Stomach (tissue), 4 donors: ENCODE measurements at regions not wholly inside any gene's neighbourhood (a gene's known extent, or its start where the extent isn't known, plus 50 kb on each side); places are given as distances from the start of the nearest gene placed in this dataset.

Source experiments
- EP300 ChIP-seq: sonication (generic); formaldehyde crosslinking; IDR thresholded peaks from one replicate; pipeline ENCODE4 v1.6.1; 2017; ENCODE audit warnings: antibody characterized with exemption
- POLR2A ChIP-seq, 4 donors: fragments of 450-650 bp; IDR thresholded peaks; one replicate each; pipeline ENCODE4 v1.6.1; 2016; ENCODE audit warnings: antibody characterized with exemption in 4 of 4, control low read depth in 2 of 4, mild to moderate bottlenecking in 1 of 4, moderate library complexity in 1 of 4
- POLR2AphosphoS5 ChIP-seq, 3 donors: sonication (generic); formaldehyde crosslinking; IDR thresholded peaks; one replicate each; pipeline ENCODE4 v1.6.1; 2016; ENCODE audit warnings: antibody characterized with exemption in 3 of 3
- TF ChIP-seq, protein P1 (sequence below), 7 experiments: fragments of 450-650 bp in 4 of 7; fragments of 200-600 bp in 3 of 7; sonication (generic) in 3 of 7; IDR thresholded peaks; one replicate each; pipeline ENCODE4 v1.5.1; 2016 to 2019; ENCODE audit warnings: antibody characterized with exemption in 7 of 7, control low read depth in 2 of 7, mild to moderate bottlenecking in 1 of 7

DNA sequence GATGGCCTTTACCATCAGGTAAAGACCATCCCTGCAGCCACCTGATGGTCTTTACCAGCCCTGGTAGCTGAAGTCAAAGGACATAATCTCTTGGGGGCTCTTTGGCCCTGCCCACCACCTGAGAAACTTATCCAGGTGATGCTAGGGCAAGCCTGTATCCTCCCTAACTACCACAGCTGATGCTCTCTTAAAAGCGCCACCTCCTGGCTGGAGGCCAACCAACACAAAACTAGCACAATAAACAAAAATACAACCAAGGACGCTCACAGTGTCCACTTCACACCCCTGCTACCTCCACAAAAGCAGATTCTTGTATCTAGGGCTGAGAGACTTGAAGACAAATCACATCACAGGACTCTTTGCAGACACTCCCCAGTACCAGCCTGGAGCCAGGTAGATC is 357.1 kb upstream of the POU3F1 start:
- TF ChIP-seq POLR2A (IDR thresholded peaks at IDR 0.05): no peak
- TF ChIP-seq, protein P1, sequence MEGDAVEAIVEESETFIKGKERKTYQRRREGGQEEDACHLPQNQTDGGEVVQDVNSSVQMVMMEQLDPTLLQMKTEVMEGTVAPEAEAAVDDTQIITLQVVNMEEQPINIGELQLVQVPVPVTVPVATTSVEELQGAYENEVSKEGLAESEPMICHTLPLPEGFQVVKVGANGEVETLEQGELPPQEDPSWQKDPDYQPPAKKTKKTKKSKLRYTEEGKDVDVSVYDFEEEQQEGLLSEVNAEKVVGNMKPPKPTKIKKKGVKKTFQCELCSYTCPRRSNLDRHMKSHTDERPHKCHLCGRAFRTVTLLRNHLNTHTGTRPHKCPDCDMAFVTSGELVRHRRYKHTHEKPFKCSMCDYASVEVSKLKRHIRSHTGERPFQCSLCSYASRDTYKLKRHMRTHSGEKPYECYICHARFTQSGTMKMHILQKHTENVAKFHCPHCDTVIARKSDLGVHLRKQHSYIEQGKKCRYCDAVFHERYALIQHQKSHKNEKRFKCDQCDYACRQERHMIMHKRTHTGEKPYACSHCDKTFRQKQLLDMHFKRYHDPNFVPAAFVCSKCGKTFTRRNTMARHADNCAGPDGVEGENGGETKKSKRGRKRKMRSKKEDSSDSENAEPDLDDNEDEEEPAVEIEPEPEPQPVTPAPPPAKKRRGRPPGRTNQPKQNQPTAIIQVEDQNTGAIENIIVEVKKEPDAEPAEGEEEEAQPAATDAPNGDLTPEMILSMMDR (IDR thresholded peaks at IDR 0.05): no peak
- no peak for TF ChIP-seq POLR2AphosphoS5 (IDR thresholded peaks at IDR 0.05)
- no peak for TF ChIP-seq EP300
